HG03159 (cell line): ENCODE measurements at regions not wholly inside any gene's neighbourhood (a gene's known extent, or its start where the extent isn't known, plus 50 kb on each side); places are given as distances from the start of the nearest gene placed in this dataset.

Source experiments
- ATAC-seq: cut with Tn5 transposase; IDR thresholded peaks from one replicate; pipeline ENCODE4 v1.9.1; 2021; ENCODE audit warnings: mild to moderate bottlenecking, moderate library complexity; ENCODE audit not compliant: unreplicated experiment

DNA sequence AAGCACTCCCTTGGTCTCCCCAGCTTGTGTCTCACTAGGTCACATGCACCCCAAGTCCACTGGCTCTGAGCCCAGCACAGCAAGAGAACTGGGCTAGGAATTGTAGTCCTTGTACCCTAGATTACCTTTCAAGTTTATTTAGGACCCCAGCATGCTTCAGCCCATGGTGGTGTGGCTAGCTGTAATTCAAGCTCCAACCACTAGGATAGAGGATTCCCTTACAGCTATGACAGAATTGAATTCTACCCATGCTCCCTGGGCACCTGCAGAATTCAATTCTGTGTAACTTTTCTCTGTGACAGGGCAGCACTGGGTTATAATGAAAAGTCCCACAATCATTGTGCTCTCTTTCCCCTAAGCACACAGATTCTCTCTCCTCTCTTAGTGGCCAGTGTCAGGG, 253.8 kb upstream of the DMD start:
- no peak for ATAC-seq

DNA sequence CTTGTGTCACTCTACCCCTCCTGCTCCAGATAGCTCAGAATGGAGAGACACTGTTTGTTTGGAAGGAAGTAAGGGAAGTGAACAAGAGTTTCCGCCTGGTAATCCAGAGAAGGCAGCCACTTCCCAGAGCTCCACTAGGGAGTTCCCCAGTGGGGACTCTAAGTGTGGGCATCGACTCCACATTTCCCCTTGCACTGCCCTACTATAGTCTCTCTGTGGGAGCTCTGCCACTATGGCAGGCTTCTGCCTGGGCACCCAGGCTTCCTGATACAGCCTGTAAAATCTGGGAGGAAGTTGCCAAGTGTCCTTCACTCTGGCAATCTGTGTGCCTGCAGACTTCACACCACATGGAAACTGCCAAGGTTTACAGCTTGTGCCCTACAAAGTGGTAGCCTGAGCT, 245.8 kb upstream of the DMD start:
- ATAC-seq: no peak

DNA sequence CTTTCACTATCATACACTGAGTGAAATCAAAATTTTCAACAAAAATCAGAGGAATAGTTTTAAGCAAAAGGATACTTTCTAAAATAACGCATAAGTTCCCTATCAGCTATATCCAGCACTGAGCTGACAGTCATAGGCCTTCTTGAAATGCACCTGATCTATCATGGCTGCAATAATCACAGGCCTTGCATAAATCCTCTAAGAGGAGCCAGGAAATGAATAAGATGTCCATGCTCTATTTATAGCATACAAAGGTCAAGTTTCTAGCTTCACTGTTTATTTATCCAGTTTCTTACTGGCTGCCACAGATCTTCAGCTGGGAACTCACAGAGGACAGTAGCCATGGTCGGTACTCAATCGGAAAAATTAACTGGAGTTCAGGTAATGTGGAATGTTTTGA, 235.9 kb upstream of the DMD start:
- ATAC-seq: no peak

DNA sequence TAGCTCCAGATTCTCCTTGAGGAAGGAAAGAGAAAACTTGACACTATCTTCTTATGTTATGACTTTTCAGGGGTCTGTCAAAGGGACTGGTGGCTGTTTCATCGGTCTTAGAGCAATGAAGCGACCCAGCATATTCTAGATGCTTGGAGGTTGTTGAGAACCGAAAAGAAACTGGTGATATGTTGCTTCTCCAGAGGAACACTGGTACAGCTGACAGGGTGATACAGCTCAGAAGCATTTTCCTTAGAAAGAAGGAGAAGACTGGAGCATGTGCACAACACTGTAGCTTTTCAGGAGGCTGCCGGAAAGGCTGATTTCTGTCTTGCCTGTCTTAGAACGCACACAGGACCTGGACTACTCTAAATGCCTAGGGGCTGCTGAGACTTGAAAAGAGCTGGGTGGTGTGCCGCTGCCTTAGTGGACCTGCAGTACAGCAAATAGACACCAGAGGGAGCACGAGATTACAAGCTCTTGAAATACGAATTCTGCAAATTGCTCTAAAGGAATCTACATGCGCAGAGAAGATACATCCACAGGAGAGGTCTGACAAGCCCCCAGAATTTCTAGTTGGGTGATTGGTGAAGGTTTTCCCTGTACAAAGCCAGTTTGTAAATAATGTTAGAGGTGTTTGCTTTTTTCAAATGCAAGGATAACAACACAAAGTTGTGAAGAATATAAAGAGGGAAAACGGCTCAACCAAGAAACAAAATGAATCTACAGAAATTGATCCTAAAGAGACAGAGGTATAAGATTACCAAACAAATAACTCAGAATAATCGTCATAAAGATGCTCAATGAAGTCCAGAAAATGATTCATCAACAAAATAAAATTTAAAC, 223.1 kb upstream of the DMD start:
- peak; percentile 92 for ATAC-seq

DNA sequence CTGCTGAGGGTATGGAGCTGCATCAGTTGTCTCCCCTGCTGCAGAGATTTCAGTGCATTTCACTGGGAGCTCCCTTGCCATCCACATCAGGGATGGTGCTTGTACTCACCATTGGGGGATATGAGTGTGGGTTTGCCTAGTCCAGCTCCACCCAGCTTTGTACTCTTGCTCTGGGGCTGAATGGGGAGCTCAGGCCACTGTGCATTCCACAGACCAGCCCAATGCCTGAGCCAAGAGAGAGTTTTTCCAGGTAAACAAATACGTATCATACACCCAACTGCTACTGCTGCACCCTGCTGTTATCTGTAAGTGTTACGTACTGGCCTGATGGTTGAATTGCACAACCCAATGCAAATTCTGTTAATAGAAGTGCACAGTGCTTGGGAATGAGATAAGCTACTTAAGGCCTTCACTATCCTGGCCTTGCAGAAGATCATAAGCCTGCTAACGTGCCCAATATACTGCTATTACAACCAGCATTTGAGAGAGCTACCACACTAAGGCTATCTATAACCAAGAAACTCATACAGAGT, 205.0 kb upstream of the DMD start:
- ATAC-seq: no peak

DNA sequence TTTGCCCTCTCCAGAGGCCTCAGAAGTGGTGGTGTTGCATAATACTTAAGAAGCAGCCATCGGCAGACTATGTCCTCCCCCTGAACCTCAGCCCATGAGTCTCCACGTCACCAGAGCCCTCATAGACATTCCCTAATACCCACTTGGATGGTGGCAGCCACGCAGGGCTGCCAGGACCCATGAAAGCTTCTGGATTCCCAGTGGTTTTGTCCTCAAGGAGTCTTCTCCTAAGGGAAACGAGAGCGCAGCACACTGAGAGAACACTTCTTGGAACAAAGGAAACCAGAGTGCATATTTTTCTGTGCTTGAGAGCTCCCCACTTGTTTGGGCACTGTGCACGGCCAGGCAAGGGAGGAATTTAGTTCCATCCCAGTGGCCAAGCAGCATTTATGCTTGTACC, 204.1 kb upstream of the DMD start:
- ATAC-seq: no peak

DNA sequence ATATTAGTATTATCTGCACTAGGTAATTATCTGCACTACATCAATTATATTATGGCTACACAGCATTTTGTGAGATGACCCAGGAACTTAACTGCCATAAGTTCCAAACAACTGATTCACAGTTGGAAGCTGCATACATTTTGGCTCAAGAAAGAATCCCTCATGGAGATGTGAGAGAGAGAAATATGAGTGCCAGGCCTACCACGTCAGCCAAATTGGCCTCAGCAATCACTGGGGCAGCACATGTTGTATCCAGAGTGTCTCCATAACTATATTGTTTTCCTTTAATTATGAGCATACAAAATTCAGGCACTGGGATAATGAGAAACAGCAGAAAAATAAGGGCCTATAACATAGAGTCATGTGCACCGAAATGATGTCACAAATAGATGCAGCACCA, 174.2 kb upstream of the DMD start:
- ATAC-seq: no peak

DNA sequence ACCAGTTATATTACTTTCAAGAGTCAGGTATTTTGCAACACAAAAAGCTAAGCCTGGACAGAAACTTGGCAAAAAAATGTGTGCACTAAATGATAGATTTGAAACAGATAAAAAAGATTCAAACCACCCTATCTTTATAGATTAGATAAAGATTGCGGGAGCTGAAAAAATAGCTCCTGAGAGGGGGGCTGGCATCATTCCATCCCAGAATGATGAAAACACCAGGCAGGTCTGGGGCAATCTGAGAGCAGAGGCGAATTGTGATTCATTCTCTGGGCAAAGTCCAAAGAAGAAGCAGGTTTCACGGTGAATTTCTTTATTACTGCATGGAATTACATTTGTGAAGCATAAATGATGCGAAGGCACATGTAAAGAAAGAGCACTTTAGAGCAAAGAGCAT, 168.5 kb upstream of the DMD start:
- ATAC-seq: no peak

DNA sequence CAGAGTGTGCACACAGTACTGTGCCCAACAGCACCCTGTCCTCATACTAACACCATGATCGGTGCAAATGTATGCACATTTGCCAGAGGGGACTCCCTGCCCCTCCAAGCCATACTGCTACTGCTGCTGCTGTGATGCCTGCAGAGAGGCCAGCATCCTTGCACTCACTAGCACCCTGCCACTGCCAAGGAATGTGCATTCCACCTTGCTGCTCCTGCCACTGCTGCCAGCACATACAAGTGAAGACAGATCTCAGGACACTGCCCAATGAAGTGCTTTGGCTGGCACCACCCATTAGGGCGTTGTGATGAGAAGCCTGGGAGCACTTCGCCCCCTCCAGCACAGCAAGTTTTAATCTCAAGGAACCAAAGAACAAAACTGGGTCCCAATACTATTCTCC, 146.3 kb upstream of the DMD start:
- ATAC-seq: no peak

DNA sequence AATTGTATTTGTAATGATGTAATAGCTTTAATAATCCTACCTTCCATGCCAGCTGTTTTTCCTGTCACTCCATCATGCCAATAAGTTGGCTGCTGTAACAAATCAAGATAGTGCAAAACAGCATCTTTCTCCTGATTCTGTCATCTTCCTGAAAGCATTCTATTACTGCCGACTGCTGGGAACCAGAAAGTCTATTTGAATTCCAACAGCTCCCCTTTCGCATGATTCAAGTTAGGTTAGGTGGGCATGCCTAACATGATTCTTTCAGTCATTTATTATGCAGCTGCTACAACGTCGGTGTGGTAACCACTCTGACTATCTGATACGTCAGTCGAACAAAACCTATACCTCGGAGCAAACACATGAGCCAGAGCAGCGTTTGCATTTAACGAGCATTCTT, 127.9 kb upstream of the DMD start:
- ATAC-seq: no peak

DNA sequence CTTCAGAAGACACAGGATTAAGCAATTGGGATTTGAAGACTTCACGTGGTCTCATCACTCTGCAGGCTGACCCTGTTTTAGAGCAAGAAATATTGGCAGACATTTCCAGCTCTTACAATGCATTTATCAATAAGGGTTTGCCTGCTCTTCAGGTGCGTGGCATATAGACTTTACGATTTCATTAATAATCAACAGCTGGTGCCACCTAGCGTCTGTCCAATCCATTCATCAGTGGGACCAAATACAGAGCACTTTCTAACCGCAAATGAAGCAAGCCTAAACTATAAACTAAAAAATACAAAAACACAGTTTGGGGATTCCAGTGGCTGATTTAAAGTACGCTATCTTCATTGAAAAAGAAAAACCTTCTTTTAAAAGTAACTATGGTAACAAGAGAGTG, 125.4 kb upstream of the DMD start:
- peak; percentile 63 for ATAC-seq

DNA sequence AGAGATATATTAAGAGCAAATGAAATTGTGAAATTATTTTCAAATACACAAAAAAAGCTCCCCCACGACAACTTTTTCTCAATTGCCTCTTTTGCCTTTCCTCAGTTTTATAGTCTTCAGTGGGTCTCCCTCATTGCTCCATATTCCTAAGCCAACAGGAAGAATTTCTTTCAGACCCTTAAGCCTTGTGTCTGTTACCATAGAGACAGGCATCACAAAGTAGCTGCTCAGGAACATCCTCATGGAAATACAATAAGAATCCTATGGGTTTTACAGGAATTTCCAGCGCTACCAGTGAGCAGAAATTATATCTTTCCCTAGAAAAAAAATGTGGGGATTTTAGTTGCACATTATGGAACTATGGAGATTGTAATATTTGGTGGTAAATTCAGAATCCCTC, 121.9 kb upstream of the DMD start:
- no peak for ATAC-seq

DNA sequence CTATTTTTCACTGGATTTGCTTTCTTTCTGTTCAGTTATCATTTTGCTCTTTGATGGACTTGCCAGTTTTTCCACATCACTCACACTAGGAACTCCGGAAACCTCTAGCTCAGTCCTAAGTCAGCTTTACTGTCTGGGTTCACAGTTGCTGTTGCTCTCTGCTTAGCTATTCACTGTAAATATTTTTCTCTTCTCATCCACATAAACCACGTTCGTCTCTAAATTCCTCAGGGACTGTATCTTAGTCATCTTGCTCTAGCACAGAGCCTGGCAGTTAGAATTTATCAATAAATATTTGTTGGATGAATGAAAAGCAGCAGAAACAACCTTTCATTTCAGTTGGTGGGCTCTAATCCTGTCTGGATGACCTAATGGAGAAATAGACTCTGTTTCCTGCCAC, 119.4 kb upstream of the DMD start:
- ATAC-seq: no peak

DNA sequence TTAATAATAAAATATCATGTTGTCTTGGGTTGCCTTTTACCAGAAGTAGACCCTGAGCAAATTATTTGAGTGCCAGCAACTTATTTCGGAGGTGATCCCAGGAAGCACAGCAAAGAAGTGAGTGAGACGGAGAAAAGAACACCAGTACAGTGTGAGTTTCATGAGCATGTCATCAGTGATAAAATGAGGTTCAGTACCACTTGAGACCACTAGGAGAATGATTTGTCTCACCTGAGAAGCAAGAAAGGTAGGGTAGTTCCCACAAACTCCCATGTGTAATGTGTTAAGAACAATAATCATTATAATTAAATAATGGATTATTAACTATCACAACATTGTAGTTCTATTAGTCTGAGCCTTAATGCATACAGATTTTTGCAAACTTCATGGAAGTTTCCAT, 112.8 kb upstream of the DMD start:
- no peak for ATAC-seq

DNA sequence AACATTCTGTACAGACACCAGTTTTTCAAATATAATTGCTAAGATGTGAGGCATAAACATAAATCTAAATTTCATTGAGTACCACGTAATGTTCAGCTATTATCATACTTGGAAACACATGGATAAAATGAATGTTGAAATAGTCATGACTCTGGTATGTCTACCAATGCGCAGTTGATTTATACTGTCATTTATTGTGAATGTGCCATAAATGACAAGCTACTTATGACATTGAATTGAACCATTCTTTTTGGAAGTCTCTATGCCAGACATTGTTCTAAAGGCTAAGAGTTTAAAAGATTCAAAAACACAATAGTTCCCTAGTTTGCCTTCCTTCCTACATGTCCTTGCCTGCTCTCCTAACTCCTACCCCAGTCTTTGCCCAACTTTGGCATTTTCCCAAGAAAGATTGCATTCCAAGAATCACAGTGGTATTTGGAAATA, 96.6 kb upstream of the DMD start:
- no peak for ATAC-seq

DNA sequence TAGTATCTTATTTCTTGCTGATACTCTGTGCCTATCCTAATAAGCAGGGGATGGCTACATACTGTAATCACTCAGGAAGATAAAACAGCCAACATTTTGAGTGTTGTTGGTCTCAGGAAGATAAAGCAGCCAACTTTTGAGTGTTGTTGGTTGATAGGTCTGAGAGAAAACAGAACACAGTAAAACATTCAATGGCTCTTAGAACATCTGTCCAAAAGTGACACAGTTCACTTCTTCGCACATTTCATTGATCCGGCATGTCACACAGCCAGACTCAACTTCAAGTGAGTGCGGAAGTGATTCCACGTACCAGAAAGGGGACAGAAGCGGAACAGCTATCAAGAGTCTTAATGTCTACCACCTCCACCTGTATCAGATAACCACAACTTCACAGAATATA, 87.3 kb upstream of the DMD start:
- no peak for ATAC-seq

DNA sequence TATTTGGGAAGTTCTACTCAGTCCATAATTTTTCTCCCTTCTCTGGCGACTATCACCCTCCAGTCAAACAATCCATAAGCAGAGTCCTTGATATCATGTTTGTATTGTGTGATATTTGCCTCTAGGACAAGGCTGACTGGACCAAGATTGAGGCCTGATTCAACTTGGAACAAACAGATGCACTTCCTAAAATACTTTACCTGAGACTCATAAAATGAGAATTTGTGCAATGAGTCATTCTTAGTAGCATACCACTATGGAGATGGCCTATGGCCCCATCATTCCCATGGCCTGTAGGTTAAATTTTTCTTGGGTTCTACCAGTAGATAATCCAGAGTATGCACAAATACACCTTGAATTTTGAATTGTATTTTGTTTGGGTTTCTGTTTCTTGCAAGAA, 74.2 kb upstream of the DMD start:
- ATAC-seq: no peak

DNA sequence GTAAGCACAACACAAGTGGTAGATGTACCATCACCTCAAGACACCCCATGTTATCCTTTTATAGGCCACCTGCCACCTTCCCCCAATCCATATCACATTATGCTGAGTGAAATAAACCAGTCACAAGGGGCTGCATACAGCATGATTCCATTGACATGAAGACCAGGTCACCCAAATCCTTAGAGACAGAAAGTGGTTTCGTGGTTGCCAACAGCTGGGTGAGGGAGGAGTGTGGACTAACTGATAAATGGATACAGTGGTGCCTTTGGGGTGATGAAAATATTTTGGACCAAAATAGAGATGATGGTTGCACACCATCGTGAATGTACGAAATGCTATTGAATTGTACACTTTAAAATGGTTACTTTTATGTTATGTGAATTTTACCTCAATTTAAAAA, 65.7 kb upstream of the DMD start:
- ATAC-seq: no peak

DNA sequence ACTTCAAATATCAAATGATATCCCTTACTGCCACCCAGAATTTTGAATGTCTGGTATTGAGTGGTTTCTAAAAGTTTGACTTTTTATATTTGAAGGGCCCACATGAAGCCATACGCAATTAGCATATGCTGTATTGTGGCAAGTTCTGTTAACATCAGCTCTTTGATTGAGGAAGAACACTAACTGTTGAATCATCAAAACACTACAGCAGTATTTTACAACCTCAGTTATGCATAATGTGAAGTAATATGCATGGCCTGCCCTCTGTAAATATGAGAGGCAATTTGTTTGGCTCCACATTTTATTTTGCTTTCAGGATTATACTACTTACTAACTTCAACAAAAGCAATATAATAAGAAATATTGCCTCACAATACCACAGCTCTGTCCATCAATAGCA, 62.2 kb upstream of the DMD start:
- no peak for ATAC-seq

DNA sequence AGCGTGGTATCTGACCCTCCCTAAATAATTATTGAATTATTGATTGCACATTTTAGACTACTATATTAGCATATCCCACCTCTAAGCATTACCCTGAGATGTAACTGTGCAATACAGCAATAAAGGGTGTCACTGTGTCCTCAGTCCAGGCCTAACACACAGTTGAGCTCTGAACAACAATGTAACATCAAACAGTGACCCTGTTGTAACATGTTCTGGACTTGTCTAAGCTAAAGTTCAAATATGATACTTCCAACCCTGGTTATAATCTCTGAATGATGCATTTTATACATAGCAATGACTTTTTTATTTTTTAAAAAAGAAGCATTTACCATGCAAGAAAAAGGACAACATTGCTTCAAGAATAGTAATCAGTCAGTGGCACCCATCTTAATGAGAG, 61.6 kb upstream of the DMD start:
- ATAC-seq: no peak
